B cell (primary cell): ENCODE measurements at regions not wholly inside any gene's neighbourhood (a gene's known extent, or its start where the extent isn't known, plus 50 kb on each side); places are given as distances from the start of the nearest gene placed in this dataset.

Experiments
- ATAC-seq: fragments of 200-7000 bp; cut with Tn5 transposase; one replicate; pipeline ENCODE4 v1.10.0; 2021; ENCODE audit warnings: low read depth, mild to moderate bottlenecking, moderate number of reproducible peaks, moderate library complexity
- CTCF ChIA-PET: fragments of 350-600 bp; sonication (Branson Sonifier 250); formaldehyde crosslinking; loops from one replicate; lab custom pipeline; 2021; ENCODE audit warnings: antibody characterized with exemption, inconsistent platforms; lab: Charles Lee
- POLR2A ChIA-PET: fragments of 350-600 bp; sonication (Branson Sonifier 250); formaldehyde crosslinking; loops from one replicate; lab custom pipeline; 2021; ENCODE audit warnings: antibody characterized with exemption; lab: Charles Lee
- DNase-seq: peaks from one replicate; pipeline ENCODE4 v3.0.0; 2013
- H2AFZ ChIP-seq: 2 replicates; pipeline ENCODE4 v1.6.1; 2012; ENCODE audit warnings: mild to moderate bottlenecking, low read depth, low read length; ENCODE audit not compliant: insufficient read depth, poor library complexity, severe bottlenecking
- H3K27ac ChIP-seq, 2 donors: 1 replicate in 1 of 2; 2 replicates in 1 of 2; pipeline ENCODE4 v1.5.1; 2012 to 2013; ENCODE audit warnings: low read length in 2 of 2, mild to moderate bottlenecking in 2 of 2, moderate library complexity in 1 of 2
- H3K27me3 ChIP-seq, 4 experiments: fragments of 200-600 bp in 1 of 4; sonication (generic) in 1 of 4; replicated peaks in 1 of 4; 1 replicate in 2 of 4; 2 replicates in 2 of 4; pipeline versions ENCODE4 v1.6.1 to v1.7.0; 2013 to 2016; ENCODE audit warnings: low read length in 3 of 4, mild to moderate bottlenecking in 2 of 4, mixed read lengths in 1 of 4, moderate library complexity in 1 of 4; ENCODE audit not compliant: insufficient read depth in 4 of 4, control insufficient read depth in 3 of 4; ENCODE audit errors: control extremely low read depth in 1 of 4
- H3K36me3 ChIP-seq, 2 experiments: replicated peaks in 1 of 2; 1 replicate in 1 of 2; 2 replicates in 1 of 2; pipeline versions ENCODE4 v1.6.1 to v1.7.1; 2013; ENCODE audit warnings: low read length in 1 of 2; ENCODE audit not compliant: insufficient read depth in 2 of 2, control insufficient read depth in 1 of 2; ENCODE audit errors: control extremely low read depth in 1 of 2, extremely low read depth in 1 of 2
- H3K4me1 ChIP-seq, 2 donors: fragments of 200-600 bp in 1 of 2; sonication (generic) in 1 of 2; 1 replicate in 1 of 2; 2 replicates in 1 of 2; pipeline versions ENCODE4 v1.5.1 to v1.6.1; 2013 to 2017; ENCODE audit warnings: low read length in 2 of 2; ENCODE audit not compliant: control insufficient read depth in 2 of 2, insufficient read depth in 2 of 2
- H3K4me2 ChIP-seq: replicated peaks from 2 replicates; pipeline ENCODE3; 2012; ENCODE audit warnings: mild to moderate bottlenecking, low read depth, low read length; ENCODE audit not compliant: poor library complexity, severe bottlenecking
- H3K4me3 ChIP-seq, 5 experiments: fragments of 200-600 bp in 1 of 5; sonication (generic) in 1 of 5; 1 replicate in 3 of 5; 2 replicates in 2 of 5; pipeline versions ENCODE4 v1.5.1 to v1.7.0; 2011 to 2016; ENCODE audit warnings: low read length in 4 of 5, mild to moderate bottlenecking in 4 of 5, low read depth in 2 of 5, control low read depth in 1 of 5, moderate library complexity in 1 of 5; ENCODE audit not compliant: insufficient read depth in 1 of 5; ENCODE audit errors: control extremely low read depth in 1 of 5, extremely low read depth in 1 of 5
- H3K79me2 ChIP-seq: fragments of 200-600 bp; sonication (generic); one replicate; pipeline ENCODE4 v1.6.0; 2016; ENCODE audit warnings: low read length; ENCODE audit not compliant: control insufficient read depth, insufficient read depth
- H3K9ac ChIP-seq: fragments of 200-600 bp; sonication (generic); 2 replicates; pipeline ENCODE4 v1.6.1; 2017; ENCODE audit warnings: mild to moderate bottlenecking, low read length, moderate library complexity
- H3K9me3 ChIP-seq, 3 donors: one replicate each; pipeline versions ENCODE4 v1.6.1 to v1.7.1; 2013; ENCODE audit warnings: low read length in 2 of 3; ENCODE audit not compliant: control insufficient read depth in 2 of 3, insufficient read depth in 1 of 3; ENCODE audit errors: control extremely low read depth in 1 of 3
- H4K20me1 ChIP-seq: 2 replicates; pipeline ENCODE4 v1.6.0; 2012; ENCODE audit warnings: mild to moderate bottlenecking, low read length; ENCODE audit not compliant: insufficient read depth, control insufficient read depth, poor library complexity, severe bottlenecking
- H3K27ac Mint-ChIP-seq: one replicate; pipeline ENCODE4 v1.8.0; 2021; ENCODE audit warnings: mixed read lengths
- H3K27me3 Mint-ChIP-seq: one replicate; pipeline ENCODE4 v1.8.0; 2021; ENCODE audit warnings: mixed read lengths
- H3K4me1 Mint-ChIP-seq: one replicate; pipeline ENCODE4 v1.8.0; 2021; ENCODE audit warnings: mixed read lengths
- H3K4me3 Mint-ChIP-seq: one replicate; pipeline ENCODE4 v1.8.0; 2021; ENCODE audit warnings: mixed read lengths
- H3K9me3 Mint-ChIP-seq: one replicate; pipeline ENCODE4 v1.8.0; 2022; ENCODE audit warnings: mixed read lengths; ENCODE audit not compliant: insufficient read depth
- CTCF ChIP-seq: fragments of 200-600 bp; IDR thresholded peaks from one replicate; pipeline ENCODE4 v1.8.0; 2022; ENCODE audit warnings: antibody characterized with exemption, mild to moderate bottlenecking
- EZH2 ChIP-seq: IDR thresholded peaks from 2 replicates; pipeline ENCODE4 v1.6.1; 2012; ENCODE audit warnings: borderline replicate concordance, low read depth, mild to moderate bottlenecking, moderate library complexity, low read length; ENCODE audit not compliant: insufficient read depth, poor library complexity, severe bottlenecking
- WGBS: methylation state at CpG from one replicate; pipeline ENCODE4 v1.1.5; 2013; ENCODE audit warnings: missing lambda C conversion rate; ENCODE audit not compliant: insufficient coverage; 5-methylcytosine and 5-hydroxymethylcytosine counted together
- intact Hi-C: fragments of 100-400 bp; cut with micrococcal nuclease; formaldehyde crosslinking; loops from one replicate; pipeline ENCODE4 v1.10.0; 2022

GRCh38 chr7:52726493-52726892 lies 308.9 kb upstream of the POM121L12 start:
- Mint-ChIP-seq H3K4me1 (no peaks in the 10 kb centered on the region), H3K9me3 (peaks cover 9% of the 10 kb centered on the region), H3K27me3 (no peaks in the 10 kb centered on the region), H3K4me3 (no peak overlapping the region), H3K27ac (no peak overlapping the region)
- no peaks in the 10 kb centered on the region for H3K79me2 ChIP-seq
- H3K36me3 ChIP-seq, result no peaks in the 10 kb centered on the region
- intact Hi-C loops, result no loop called here
- ChIA-PET POLR2A (no interaction called here), CTCF (no interaction called here)
- H4K20me1 ChIP-seq, result no peaks in the 10 kb centered on the region
- H3K9ac ChIP-seq, result no peak overlapping the region
- ATAC-seq (no peak), DNase-seq (no peak)
- H3K27me3 ChIP-seq, result no peaks in the 10 kb centered on the region
- no peaks in the 10 kb centered on the region for H3K4me1 ChIP-seq
- H3K9me3 ChIP-seq, result peaks cover 0 to 8% (median 2%) of the 10 kb centered on the region in 3 donors
- no CpG with 5 or more reads among the region's 3 CpGs for WGBS
- H3K4me2 ChIP-seq, result no peak overlapping the region
- no peak overlapping the region for H3K4me3 ChIP-seq
- TF ChIP-seq CTCF, result no peak
- no peak for TF ChIP-seq EZH2
- H2AFZ ChIP-seq, result no peak overlapping the region
- H3K27ac ChIP-seq, result no peak overlapping the region

GRCh38 chr7:52723606-52724005 lies 311.8 kb upstream of the POM121L12 start:
- Mint-ChIP-seq H3K27ac (no peak overlapping the region), H3K9me3 (peaks cover 9% of the 10 kb centered on the region), H3K27me3 (no peaks in the 10 kb centered on the region), H3K4me3 (no peak overlapping the region), H3K4me1 (no peaks in the 10 kb centered on the region)
- Histone ChIP-seq H3K9ac (no peak overlapping the region), H3K4me2 (no peak overlapping the region), H2AFZ (no peak overlapping the region), H3K27me3 (no peaks in the 10 kb centered on the region), H3K79me2 (no peaks in the 10 kb centered on the region), H3K9me3 (peaks cover 0 to 3% (median 0%) of the 10 kb centered on the region in 3 donors), H3K36me3 (no peaks in the 10 kb centered on the region), H3K4me1 (no peaks in the 10 kb centered on the region), H4K20me1 (no peaks in the 10 kb centered on the region), H3K4me3 (no peak overlapping the region), H3K27ac (no peak overlapping the region)
- TF ChIP-seq CTCF, result no peak
- no peak for TF ChIP-seq EZH2
- ATAC-seq (no peak), DNase-seq (no peak)
- POLR2A ChIA-PET, result no interaction called here
- CTCF ChIA-PET, result no interaction called here
- WGBS, result 89% methylated on average over 2 of the region's 5 CpGs
- intact Hi-C loops, result no loop called here
